NCI-H82 (cell line): ENCODE measurements at regions not wholly inside any gene's neighbourhood (a gene's known extent, or its start where the extent isn't known, plus 50 kb on each side); places are given as distances from the start of the nearest gene placed in this dataset.

Experiments used
- DNase-seq: peaks from one replicate; lab custom pipeline; 2025; lab: John Stamatoyannopoulos, UW

DNA sequence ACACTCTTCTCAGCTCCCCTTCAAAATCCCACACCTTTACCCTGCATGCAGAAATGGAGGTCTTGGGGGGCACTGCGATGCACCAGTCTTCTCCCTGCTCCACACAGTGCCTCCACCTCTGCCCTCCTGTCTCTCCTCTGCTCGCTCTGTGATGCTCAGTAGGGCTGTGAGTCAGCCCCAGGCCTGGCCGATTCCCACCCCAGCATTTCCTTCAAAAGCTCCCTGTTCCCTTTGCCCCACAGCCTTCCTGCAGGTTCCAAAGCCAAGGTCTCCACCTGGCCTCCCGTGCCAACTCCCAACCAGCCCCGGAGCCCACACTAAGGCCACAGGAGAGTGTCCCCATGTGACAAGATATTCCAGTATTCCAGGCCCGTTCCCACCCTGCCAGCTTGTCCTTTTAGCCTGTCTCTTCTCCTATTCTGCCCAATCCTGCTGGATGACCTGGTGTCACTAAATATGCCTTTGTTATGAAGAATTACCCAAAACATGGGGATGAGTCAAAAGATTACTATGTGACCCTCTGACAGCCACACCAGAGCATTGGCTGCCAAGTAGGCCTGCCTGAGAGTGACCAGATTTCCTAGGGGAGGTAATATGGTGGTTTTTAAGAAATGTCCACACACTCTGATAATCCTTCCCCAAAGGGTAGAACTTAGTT lies 118.9 kb upstream of the NXT1 start:
- no peak for DNase-seq

DNA sequence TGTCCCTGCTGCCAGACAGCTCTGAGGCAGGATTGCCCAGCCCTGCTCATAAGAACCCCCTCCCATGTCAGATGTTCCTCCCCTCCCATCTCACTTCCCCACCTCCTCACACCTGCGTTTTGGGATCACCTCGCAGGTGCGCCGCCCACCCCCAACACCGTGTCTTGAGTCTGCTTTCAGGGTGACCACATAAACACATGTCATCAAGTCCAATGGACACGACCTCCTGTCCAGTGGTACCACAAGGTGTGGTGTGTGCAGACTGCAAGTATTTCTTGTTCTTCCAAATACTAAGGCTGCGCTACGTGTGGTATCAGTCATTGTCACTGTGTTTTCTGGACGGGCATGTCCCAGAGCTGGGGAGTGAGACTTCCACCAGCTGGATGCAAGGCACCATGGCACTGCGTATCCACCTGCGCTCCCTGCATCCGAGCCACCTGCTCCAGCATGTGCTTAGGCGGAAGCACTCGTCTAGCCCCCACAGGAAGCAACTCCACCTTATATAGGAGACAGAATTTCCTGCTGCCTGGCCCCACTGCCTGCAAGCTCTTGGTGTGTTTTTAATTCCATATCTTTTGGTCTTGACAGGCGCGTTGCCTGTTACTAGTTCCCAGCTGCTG lies 119.7 kb upstream of the NXT1 start:
- DNase-seq: no peak

- DNase-seq: no peak
These were observed 120.6 kb upstream of the NXT1 start for GRCh38 chr20:23229989-23230388.

DNA sequence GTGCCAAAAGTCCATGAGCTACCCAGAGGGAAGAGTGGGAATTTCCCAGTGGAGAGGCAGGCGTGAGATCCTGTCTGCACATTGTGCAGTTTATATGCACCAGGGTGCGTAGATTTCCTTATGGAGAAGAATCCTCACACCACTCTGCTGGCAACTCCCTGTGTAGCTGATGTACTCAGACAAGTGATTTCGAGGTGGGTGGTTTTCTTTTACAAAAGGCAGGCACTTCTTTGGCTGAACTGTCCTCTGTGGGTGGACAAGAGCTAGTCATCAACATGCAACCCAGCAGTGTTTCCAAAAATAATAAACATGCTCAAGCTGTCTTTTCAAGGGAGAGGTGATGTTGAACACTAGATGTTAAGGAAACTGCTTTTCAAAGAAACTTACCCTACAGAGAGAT lies 121.7 kb upstream of the NXT1 start:
- no peak for DNase-seq

- no peak for DNase-seq
These were observed 122.6 kb upstream of the NXT1 start for GRCh38 chr20:23227976-23228375.

- no peak for DNase-seq
These were observed 123.3 kb upstream of the NXT1 start for GRCh38 chr20:23227274-23227673.

DNA sequence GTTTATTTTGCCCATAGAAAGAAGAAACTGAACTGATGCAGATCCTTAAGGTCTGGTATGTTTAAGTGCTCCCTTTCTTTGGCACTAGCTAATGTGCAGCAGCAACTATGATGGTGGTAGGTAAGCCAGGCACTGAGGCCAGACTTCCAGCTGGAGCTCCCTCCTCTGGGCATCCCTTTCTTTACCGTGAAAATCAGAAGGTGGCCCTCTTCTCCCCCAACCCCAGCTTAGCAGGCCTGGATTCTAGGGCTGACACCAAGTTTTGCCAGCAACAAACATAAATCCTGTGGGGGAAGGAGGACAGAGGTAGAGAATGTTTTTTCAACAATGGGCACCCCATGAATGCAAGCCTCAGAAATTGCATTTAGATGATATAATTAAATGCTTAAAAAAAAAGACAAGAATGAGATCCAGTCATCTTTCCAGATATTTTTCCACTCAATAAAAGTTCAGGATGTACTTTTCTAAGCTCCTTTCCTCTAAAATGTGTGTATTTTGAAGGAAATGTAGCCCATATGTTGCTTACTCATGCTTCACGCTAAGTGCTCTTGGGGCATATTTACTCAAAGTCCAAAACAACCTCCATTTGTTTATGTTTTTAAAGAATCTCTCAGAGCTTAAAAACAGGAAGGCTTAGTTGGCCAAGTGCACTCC lies 123.9 kb upstream of the NXT1 start:
- no peak for DNase-seq

DNA sequence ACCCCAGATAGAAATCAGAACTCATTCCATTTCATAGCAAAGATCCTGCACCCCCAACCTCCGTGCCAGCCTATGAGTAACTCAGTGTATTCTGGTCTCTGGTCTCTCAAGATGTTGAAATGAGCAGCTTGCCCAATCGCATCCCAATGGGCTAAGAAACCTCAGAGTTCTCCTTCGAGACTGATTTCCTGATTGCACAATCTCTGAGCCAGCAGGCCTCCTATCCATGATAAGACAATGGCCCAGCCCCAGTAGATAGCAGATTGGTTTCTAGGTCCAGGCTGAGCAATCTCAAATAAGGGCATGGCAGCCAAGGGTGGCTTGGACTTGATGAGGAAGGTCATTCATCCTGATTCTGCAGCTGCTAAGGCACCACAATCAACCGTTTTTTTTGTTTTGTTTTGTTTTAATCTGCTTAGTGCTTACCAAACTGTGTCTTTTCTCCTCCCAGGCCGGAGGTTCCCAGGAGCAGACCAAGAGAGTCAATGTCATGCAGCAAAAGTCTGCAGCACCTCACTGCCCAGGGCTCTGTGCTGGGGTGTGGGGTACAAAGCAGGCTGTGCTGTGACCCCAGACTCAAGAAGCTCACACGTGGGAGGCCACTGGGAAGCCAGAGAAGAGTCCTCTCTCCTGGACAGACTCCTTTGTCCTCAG lies 125.1 kb upstream of the NXT1 start:
- DNase-seq: no peak

DNA sequence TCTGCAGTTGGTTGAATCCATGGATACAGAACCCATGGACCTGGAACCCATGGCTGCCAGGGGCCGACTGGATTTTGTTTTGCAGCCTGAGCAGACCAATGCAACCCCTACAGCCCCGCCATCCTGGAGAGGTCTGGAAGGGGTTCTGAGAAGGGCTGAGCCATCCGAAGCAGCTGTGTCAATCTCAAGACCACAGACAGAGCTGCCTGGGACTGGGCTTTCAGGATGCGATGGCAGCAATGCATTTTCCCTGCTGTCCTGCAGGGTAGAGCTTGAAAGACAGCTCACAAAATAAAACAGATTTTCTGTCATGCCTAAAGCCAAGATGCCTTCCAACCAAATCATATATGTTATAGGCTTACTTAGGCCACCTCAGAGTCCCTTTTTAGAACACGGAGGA lies 125.8 kb upstream of the NXT1 start:
- DNase-seq: no peak

- no peak for DNase-seq
These were observed 126.5 kb upstream of the NXT1 start for GRCh38 chr20:23223908-23224580.

DNA sequence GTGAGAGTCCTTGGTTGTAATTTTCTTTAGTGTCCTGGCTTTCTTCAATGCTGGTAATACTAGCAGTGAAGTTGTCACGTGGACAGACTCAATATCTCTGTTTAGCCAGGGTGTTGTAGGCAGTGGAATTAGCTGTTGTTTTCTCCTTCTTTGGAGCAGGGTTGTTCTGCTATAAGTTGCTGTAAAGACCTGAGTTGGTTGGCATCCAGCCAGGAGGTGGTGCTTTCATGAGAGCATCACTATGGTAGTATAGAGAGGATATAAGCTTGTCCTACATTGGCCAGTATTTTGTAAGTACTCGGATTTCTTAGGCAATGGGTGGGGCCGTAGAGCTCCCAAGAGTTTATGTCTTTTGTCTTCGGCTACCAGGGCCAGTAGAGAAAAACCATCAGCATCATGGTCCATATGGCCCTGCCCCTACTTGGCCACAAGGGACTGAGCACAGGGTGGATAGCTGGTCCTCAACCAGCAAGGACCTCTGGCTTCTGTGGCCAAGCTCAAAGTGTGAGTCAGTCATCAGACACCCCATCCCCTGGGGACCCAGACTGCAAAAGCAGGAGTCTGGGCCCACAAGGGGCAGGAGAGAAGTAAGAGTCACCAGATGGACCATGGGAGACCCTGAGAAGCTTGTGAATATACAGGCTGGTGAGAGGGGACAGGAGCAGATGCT lies 127.9 kb upstream of the NXT1 start:
- DNase-seq: no peak

GRCh38 chr20:23217023-23217422 lies 130.9 kb upstream of the CD93 start:
- no peak for DNase-seq

- no peak for DNase-seq
These were observed 129.3 kb upstream of the CD93 start for GRCh38 chr20:23215344-23215995.

- no peak for DNase-seq
These were observed 128.8 kb upstream of the CD93 start for GRCh38 chr20:23214903-23215302.

DNA sequence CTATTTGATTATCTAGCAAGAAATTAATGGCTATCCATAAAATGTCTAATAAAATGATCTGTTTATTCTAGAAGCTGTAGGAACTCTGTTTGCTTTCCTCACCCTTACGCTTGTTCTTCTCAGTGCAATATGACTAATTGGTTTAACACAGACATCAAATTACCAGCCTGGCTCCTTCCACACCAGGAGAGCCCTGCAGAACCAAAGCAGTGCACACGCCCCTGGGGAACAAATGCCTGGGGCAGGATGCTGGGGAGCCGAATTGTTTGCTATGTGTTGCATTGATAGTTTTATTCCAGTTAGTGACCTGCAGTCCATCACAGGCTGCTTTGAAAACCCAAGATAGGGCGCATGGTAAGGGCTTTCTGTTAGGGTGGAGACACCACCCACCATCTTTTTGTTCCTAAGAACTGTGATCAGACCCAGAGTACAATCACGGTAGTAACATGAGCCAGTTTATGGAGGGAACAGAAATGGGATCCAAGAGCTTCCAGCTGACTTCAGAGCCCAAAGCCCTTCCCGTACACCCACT lies 126.4 kb upstream of the CD93 start:
- DNase-seq: no peak

DNA sequence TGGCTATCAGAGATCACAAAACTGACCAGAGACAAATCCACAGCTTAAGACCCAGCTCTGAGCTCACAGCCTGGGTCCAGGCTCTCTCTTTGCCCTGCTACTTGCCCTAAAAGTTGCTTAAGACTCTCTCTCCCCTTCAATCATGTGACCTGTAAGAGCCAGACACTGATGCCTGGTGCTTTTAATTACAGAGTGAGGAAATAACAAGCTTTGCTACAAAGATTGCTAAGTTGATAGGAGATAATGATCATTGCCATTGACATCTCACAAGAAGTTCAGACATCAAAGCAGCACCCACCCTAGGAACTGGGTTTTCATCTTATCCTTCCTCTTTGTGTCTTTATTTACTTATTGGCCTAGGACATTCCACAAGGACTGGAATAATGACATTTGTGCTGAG lies 125.9 kb upstream of the CD93 start:
- DNase-seq: no peak

DNA sequence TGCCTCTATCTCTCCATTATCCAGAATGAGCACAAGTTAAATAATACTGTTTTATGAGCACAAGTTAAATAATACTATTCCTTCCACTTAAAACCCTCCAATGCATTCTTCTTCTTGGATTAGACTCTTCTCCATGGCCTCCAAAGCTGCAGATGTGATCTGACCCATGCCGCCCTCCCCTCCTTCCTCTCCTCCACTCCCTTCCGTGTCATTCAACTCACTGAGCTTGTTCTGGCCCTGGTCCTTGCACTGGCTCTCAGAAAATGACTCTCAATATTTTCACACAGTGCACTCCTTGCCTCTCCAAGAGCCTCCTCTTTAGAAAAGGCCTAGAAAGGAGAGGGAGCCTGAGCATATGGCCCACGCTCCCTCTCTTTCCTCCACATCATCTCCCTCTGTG lies 125.0 kb upstream of the CD93 start:
- no peak for DNase-seq

DNA sequence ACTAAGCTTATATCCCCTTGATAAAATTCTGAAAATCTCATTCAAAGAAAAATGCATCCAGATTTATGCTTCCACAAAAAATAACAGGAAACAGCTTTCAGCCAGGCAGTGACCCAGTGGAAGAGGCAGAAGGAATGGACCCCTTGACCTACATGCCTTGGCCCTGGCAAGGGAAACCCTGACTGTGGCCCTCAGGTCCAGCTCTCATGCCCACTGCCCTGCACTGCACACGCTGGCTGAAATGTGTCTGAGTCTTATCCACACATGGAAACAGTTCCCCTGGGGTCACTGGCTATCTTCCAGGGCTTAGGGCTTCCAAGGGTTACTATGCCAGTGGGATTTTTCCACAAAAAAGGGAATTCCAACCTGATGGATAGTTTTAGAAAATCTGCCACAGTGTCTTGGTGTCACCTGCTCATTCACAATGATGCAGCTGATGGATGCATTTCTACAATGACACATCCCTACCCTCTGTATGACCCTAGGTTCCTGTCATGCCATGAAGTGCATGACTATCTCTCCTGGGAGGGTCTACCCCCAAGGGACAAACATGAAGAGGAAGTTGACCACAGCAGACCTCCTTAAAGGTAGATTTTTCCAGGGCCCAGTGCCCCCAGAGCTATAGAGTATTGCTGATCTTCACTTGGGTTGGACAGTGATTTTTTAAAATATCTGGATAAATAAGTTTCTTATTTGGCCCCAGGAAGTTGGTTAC lies 121.9 kb upstream of the CD93 start:
- DNase-seq: no peak

GRCh38 chr20:23206995-23207394 lies 120.9 kb upstream of the CD93 start:
- DNase-seq: no peak

GRCh38 chr20:23206061-23206460 lies 119.9 kb upstream of the CD93 start:
- no peak for DNase-seq

- DNase-seq: no peak
These were observed 119.5 kb upstream of the CD93 start for GRCh38 chr20:23205611-23206041.
